HepG2 (cell line): ENCODE measurements at regions not wholly inside any gene's neighbourhood (a gene's known extent, or its start where the extent isn't known, plus 50 kb on each side); places are given as distances from the start of the nearest gene placed in this dataset.

ENCODE experiments used
- ATAC-seq: fragments of 200-7000 bp; cut with Tn5 transposase; 3 replicates; pipeline ENCODE4 v1.9.1; 2020; ENCODE audit warnings: mild to moderate bottlenecking, moderate library complexity
- BruUV-seq: library from RNA; stranded (reverse); fragments of 400-500 nt; replicated peaks from 2 replicates; lab custom pipeline; 2021; lab: Mats Ljungman, UMichigan
- CTCF ChIA-PET: fragments of 300-600 bp; formaldehyde crosslinking; extraction: SDS; loops from one replicate; lab custom pipeline; 2021; ENCODE audit warnings: low total read pairs, inconsistent platforms, low intra/inter-chr PET ratio; lab: Yijun Ruan, JAX
- POLR2A ChIA-PET: fragments of 350-600 bp; sonication (Branson Sonifier 250); formaldehyde crosslinking; loops from one replicate; lab custom pipeline; 2020; ENCODE audit warnings: antibody characterized with exemption, inconsistent platforms; lab: Yijun Ruan, JAX
- DNase-seq: peaks from one replicate; pipeline ENCODE4 v3.0.0-alpha.2; 2015; ENCODE audit warnings: low spot score
- FAIRE-seq: peaks from 3 replicates; lab custom pipeline; 2011; peaks lifted over from hg19 to GRCh38; lab: Jason Lieb, UNC
- H2AFZ ChIP-seq: one replicate; pipeline ENCODE4 v1.6.1; 2011; ENCODE audit warnings: low read length, inconsistent platforms
- H3K27ac ChIP-seq: fragments of 300-600 bp; 3 replicates; pipeline ENCODE4 v1.8.0; 2011; ENCODE audit warnings: mixed run types, mild to moderate bottlenecking, mixed read lengths, low read length, inconsistent platforms; ENCODE audit not compliant: insufficient read depth; ENCODE audit errors: extremely low read length
- H3K27me3 ChIP-seq, 2 experiments: fragments of 200-600 bp in 1 of 2; 2 replicates in 1 of 2; 3 replicates in 1 of 2; pipeline versions ENCODE4 v1.6.0 to v1.8.0; 2011; ENCODE audit warnings: low read length in 2 of 2, mild to moderate bottlenecking in 2 of 2, moderate library complexity in 2 of 2, inconsistent platforms in 1 of 2; ENCODE audit not compliant: insufficient read depth in 2 of 2, control insufficient read depth in 1 of 2
- H3K36me3 ChIP-seq, 2 experiments: fragments of 200-600 bp in 1 of 2; replicated peaks in 1 of 2; 2 replicates in 1 of 2; 3 replicates in 1 of 2; pipeline versions ENCODE4 v1.5.1 to v1.8.0; 2011; ENCODE audit warnings: low read length in 2 of 2, inconsistent platforms in 1 of 2; ENCODE audit not compliant: insufficient read depth in 2 of 2, control insufficient read depth in 1 of 2
- H3K4me1 ChIP-seq: 2 replicates; pipeline ENCODE4 v1.5.1; 2012; ENCODE audit warnings: low read length, inconsistent platforms; ENCODE audit not compliant: insufficient read depth
- H3K4me2 ChIP-seq: 2 replicates; pipeline ENCODE4 v1.6.0; 2011; ENCODE audit warnings: low read depth, low read length, inconsistent platforms
- H3K4me3 ChIP-seq, 3 experiments: fragments of 200-600 bp in 1 of 3; sonication (generic), shearing (Covaris generic) in 1 of 3; replicated peaks in 1 of 3; 2 replicates each; pipeline ENCODE4 v1.5.1; 2011 to 2016; ENCODE audit warnings: low read length in 3 of 3, inconsistent platforms in 2 of 3, low read depth in 2 of 3, mild to moderate bottlenecking in 2 of 3, control low read depth in 1 of 3, mixed read lengths in 1 of 3; ENCODE audit not compliant: insufficient read depth in 1 of 3
- H3K79me2 ChIP-seq: one replicate; pipeline ENCODE4 v1.6.1; 2011; ENCODE audit warnings: low read length, inconsistent platforms; ENCODE audit not compliant: insufficient read depth
- H3K9ac ChIP-seq: 2 replicates; pipeline ENCODE4 v1.6.0; 2011; ENCODE audit warnings: mild to moderate bottlenecking, low read depth, low read length, inconsistent platforms; ENCODE audit not compliant: insufficient read depth
- H3K9me3 ChIP-seq: 2 replicates; pipeline ENCODE4 v1.5.1; 2012; ENCODE audit warnings: mild to moderate bottlenecking, low read length
- H4K20me1 ChIP-seq: 2 replicates; pipeline ENCODE4 v1.6.0; 2011; ENCODE audit warnings: inconsistent platforms, mild to moderate bottlenecking, low read length, moderate library complexity; ENCODE audit not compliant: insufficient read depth
- BHLHE40 ChIP-seq: IDR thresholded peaks from 2 replicates; pipeline ENCODE4 v1.6.1; 2011; ENCODE audit warnings: low read length, improper control_type of control experiment
- FOXK1 ChIP-seq: sonication (generic); formaldehyde crosslinking; IDR thresholded peaks from 2 replicates; pipeline ENCODE4 v1.4.0; 2020; ENCODE audit warnings: low read depth, missing genetic modification reagents, borderline replicate concordance
- HHEX ChIP-seq: IDR thresholded peaks from 2 replicates; pipeline ENCODE4 v1.6.1; 2016; ENCODE audit warnings: control low read depth
- HNRNPK ChIP-seq: fragments of 200-400 bp; formaldehyde crosslinking; IDR thresholded peaks from 2 replicates; pipeline ENCODE4 v1.6.1; 2018; ENCODE audit warnings: low read length, low read depth, moderate library complexity, mild to moderate bottlenecking; ENCODE audit not compliant: poor library complexity, severe bottlenecking
- HNRNPL ChIP-seq: fragments of 200-400 bp; formaldehyde crosslinking; IDR thresholded peaks from 2 replicates; pipeline ENCODE4 v1.6.1; 2017; ENCODE audit warnings: mild to moderate bottlenecking, low read depth, low read length
- JUND ChIP-seq: sonication (generic); formaldehyde crosslinking; IDR thresholded peaks from 2 replicates; pipeline ENCODE4 v1.8.0; 2022; ENCODE audit warnings: mild to moderate bottlenecking, missing genetic modification reagents
- NFIB ChIP-seq: sonication (generic); formaldehyde crosslinking; IDR thresholded peaks from 2 replicates; pipeline ENCODE4 v1.9.0; 2021; ENCODE audit warnings: missing genetic modification reagents, mild to moderate bottlenecking, borderline replicate concordance
- RORA ChIP-seq: sonication (generic); formaldehyde crosslinking; IDR thresholded peaks from 2 replicates; pipeline ENCODE4 v1.5.0; 2020; ENCODE audit warnings: mild to moderate bottlenecking, missing genetic modification reagents, moderate library complexity
- SETDB1 ChIP-seq: sonication (generic); formaldehyde crosslinking; IDR thresholded peaks from 2 replicates; pipeline ENCODE4 v1.5.1; 2020; ENCODE audit warnings: missing genetic modification reagents, mild to moderate bottlenecking, borderline replicate concordance
- SMAD1 ChIP-seq: sonication (generic); formaldehyde crosslinking; IDR thresholded peaks from 2 replicates; pipeline ENCODE4 v1.4.0; 2020; ENCODE audit warnings: missing genetic modification reagents, low read depth, mild to moderate bottlenecking, borderline replicate concordance
- TCF7L2 ChIP-seq: IDR thresholded peaks from 2 replicates; pipeline ENCODE4 v1.6.1; 2011; ENCODE audit warnings: mild to moderate bottlenecking, low read depth, low read length, moderate library complexity
- ZKSCAN8 ChIP-seq: IDR thresholded peaks from 2 replicates; pipeline ENCODE4 v1.6.1; 2016; ENCODE audit warnings: borderline replicate concordance, missing genetic modification reagents, missing compliant biosample characterization
- ZNF24 ChIP-seq: fragments of 450-650 bp; IDR thresholded peaks from 2 replicates; pipeline ENCODE4 v1.6.1; 2017; ENCODE audit warnings: antibody characterized with exemption, mild to moderate bottlenecking
- ZNF343 ChIP-seq: sonication (generic); formaldehyde crosslinking; IDR thresholded peaks from 2 replicates; pipeline ENCODE4 v1.4.0; 2020; ENCODE audit warnings: mild to moderate bottlenecking, missing genetic modification reagents
- ZNF530 ChIP-seq: sonication (generic); formaldehyde crosslinking; IDR thresholded peaks from 2 replicates; pipeline ENCODE4 v1.5.0; 2020; ENCODE audit warnings: low read depth, mild to moderate bottlenecking, missing genetic modification reagents
- ZNF644 ChIP-seq: IDR thresholded peaks from 2 replicates; pipeline ENCODE4 v1.6.1; 2016; ENCODE audit warnings: low read depth
- ZNF7 ChIP-seq: IDR thresholded peaks from 2 replicates; pipeline ENCODE4 v1.6.1; 2016; ENCODE audit warnings: missing biosample characterization, missing genetic modification reagents
- ZSCAN20 ChIP-seq: sonication (generic); formaldehyde crosslinking; IDR thresholded peaks from 2 replicates; pipeline ENCODE4 v1.4.0; 2020; ENCODE audit warnings: missing genetic modification reagents, mild to moderate bottlenecking, borderline replicate concordance
- WGBS: methylation state at CpG from one replicate; pipeline ENCODE4 v1.1.6; 2017; ENCODE audit warnings: low lambda C conversion rate; 5-methylcytosine and 5-hydroxymethylcytosine counted together
- in situ Hi-C: cut with HindIII; loops from 2 replicates; pipeline ENCODE4 v1.10.0; 2017; ENCODE audit warnings: low pct_unique_long_range_greater_than_20kb; ENCODE audit not compliant: extremely low pct_ligation_motif_present
- intact Hi-C: fragments of 100-400 bp; cut with micrococcal nuclease; formaldehyde crosslinking; loops from one replicate; pipeline ENCODE4 v1.10.0; 2022; ENCODE audit not compliant: unreplicated experiment
- TF ChIP-seq, protein P1 (sequence below): IDR thresholded peaks from 2 replicates; pipeline ENCODE4 v1.6.1; 2018; ENCODE audit warnings: missing genetic modification reagents, mild to moderate bottlenecking, missing compliant biosample characterization

DNA sequence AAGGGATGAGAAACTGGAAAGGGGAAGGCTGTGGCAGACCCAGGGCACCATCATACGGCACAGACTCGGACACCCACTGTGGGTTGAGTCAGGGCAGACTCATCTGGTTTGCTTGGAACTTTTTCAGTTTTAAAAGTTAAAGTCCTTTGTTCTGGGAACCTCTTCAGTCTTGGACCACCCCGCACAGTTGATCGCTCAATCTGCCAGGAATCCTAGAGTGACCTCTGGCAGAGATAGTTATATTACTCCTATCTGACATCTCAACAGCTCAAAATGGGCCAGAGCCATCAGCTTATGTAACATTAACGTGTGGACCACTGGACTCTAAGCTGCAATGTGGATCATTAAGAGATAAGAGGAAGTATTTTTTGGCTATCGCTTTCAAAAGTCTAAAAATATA is 164.3 kb downstream of the ABCA8 start:
- no peak for ATAC-seq
- intact Hi-C loops, result no loop called here
- no peak overlapping the region for H3K27ac ChIP-seq
- TF ChIP-seq RORA (CRISPR knock-in tag) (no peak), ZNF530 (no peak), JUND (CRISPR knock-in tag) (no peak), BHLHE40 (no peak), SMAD1 (no peak), ZSCAN20 (CRISPR knock-in tag) (no peak), ZNF343 (CRISPR knock-in tag) (no peak), SETDB1 (CRISPR knock-in tag) (no peak), TCF7L2 (no peak), ZNF7 (no peak), HNRNPL (no peak), ZNF644 (CRISPR knock-in tag) (no peak), NFIB (CRISPR knock-in tag) (no peak), ZKSCAN8 (CRISPR knock-in tag) (no peak), ZNF24 (no peak), HHEX (CRISPR knock-in tag) (no peak), FOXK1 (CRISPR knock-in tag) (no peak), HNRNPK (no peak)
- TF ChIP-seq, protein P1, sequence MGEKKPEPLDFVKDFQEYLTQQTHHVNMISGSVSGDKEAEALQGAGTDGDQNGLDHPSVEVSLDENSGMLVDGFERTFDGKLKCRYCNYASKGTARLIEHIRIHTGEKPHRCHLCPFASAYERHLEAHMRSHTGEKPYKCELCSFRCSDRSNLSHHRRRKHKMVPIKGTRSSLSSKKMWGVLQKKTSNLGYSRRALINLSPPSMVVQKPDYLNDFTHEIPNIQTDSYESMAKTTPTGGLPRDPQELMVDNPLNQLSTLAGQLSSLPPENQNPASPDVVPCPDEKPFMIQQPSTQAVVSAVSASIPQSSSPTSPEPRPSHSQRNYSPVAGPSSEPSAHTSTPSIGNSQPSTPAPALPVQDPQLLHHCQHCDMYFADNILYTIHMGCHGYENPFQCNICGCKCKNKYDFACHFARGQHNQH, result no peak
- TF ChIP-seq, all 625 proteins: peak for 0
- in situ Hi-C loops, result loop anchor here (25.0 kb wide), 1 partner anchor 271 kb away; the partner anchor contains the start of gene ABCA9
- ChIA-PET CTCF (no interaction called here), POLR2A (interaction anchor here (0.8 to 1.6 kb wide), 2 partner anchors 15 to 30 kb away, joined by 4 read pairs; no protein-coding TSS in a partner anchor)
- Histone ChIP-seq H3K27me3 (no peaks in the 10 kb centered on the region), H3K9me3 (peaks cover 12% of the 10 kb centered on the region), H4K20me1 (no peaks in the 10 kb centered on the region), H3K4me1 (peaks cover 73% of the 10 kb centered on the region), H3K9ac (no peak overlapping the region), H2AFZ (no peak overlapping the region), H3K79me2 (no peaks in the 10 kb centered on the region), H3K36me3 (no peaks in the 10 kb centered on the region), H3K4me3 (no peak overlapping the region), H3K4me2 (no peak overlapping the region)
- 89% methylated on average over 6 of the region's 6 CpGs for WGBS
- no peak for DNase-seq
- FAIRE-seq, result no peak
- no TSS peak for BruUV-seq
